ENCODE measurements at regions not wholly inside any gene's neighbourhood (a gene's known extent, or its start where the extent isn't known, plus 50 kb on each side); places are given as distances from the start of the nearest gene placed in this dataset.

DNA sequence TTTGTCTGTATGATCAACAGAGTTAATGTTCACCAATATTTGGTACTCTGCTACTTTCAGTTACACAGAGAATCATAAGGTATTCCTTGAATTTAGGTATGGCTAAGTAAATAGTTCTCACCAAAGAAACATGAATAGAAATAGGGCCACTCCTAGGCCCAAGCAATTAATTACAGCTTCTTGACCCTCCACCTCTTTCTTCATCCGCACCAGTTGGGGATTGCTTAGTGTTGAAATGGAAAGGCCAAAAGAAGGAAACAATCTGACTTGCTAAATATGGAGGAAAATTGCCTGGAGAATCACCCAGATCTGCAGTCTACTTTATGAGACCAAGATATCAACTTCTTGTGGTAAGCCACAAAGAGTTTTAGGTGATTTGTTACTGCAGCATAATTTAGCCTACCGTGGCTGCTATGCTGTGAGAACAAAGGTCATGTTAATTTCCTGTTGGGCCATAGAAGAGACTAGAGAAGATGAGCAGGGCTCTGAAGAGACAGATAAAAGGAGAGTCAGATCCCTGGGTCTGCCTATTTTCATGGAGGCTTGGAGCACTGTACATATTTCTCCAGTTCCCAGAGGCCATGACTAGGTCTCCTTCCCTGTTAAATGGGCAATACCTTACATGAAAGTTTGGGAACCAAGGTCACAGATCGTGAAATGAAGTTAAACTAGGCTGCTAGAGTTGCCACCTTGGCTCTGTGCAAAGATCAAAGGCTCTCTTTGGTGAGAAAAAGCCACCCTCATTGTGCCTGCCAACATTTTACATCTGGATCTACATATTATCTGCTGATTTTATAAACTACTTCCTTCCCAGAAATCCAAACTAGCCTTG lies 93.3 kb upstream of the GDF10 start:
- TF ChIP-seq POLR2A (IDR thresholded peaks at IDR 0.05): no peak
- TF ChIP-seq, protein P1, sequence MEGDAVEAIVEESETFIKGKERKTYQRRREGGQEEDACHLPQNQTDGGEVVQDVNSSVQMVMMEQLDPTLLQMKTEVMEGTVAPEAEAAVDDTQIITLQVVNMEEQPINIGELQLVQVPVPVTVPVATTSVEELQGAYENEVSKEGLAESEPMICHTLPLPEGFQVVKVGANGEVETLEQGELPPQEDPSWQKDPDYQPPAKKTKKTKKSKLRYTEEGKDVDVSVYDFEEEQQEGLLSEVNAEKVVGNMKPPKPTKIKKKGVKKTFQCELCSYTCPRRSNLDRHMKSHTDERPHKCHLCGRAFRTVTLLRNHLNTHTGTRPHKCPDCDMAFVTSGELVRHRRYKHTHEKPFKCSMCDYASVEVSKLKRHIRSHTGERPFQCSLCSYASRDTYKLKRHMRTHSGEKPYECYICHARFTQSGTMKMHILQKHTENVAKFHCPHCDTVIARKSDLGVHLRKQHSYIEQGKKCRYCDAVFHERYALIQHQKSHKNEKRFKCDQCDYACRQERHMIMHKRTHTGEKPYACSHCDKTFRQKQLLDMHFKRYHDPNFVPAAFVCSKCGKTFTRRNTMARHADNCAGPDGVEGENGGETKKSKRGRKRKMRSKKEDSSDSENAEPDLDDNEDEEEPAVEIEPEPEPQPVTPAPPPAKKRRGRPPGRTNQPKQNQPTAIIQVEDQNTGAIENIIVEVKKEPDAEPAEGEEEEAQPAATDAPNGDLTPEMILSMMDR (IDR thresholded peaks at IDR 0.05): no peak
